ENCODE measurements at regions not wholly inside any gene's neighbourhood (a gene's known extent, or its start where the extent isn't known, plus 50 kb on each side); places are given as distances from the start of the nearest gene placed in this dataset.

GRCh38 chr12:127881371-127882140, 385.4 kb upstream of the TMEM132C start:
- TF ChIP-seq, protein P1, sequence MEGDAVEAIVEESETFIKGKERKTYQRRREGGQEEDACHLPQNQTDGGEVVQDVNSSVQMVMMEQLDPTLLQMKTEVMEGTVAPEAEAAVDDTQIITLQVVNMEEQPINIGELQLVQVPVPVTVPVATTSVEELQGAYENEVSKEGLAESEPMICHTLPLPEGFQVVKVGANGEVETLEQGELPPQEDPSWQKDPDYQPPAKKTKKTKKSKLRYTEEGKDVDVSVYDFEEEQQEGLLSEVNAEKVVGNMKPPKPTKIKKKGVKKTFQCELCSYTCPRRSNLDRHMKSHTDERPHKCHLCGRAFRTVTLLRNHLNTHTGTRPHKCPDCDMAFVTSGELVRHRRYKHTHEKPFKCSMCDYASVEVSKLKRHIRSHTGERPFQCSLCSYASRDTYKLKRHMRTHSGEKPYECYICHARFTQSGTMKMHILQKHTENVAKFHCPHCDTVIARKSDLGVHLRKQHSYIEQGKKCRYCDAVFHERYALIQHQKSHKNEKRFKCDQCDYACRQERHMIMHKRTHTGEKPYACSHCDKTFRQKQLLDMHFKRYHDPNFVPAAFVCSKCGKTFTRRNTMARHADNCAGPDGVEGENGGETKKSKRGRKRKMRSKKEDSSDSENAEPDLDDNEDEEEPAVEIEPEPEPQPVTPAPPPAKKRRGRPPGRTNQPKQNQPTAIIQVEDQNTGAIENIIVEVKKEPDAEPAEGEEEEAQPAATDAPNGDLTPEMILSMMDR (conservative IDR thresholded peaks at IDR 0.05), result no peak
- TF ChIP-seq EZH2 (IDR thresholded peaks at IDR 0.05; ENCODE audit: low read depth), result no peak
